Anterior cingulate cortex (tissue), 58 donors: ENCODE measurements at regions not wholly inside any gene's neighbourhood (a gene's known extent, or its start where the extent isn't known, plus 50 kb on each side); places are given as distances from the start of the nearest gene placed in this dataset.
"Not testable (repeated sequence)": the region's sequence is repeated elsewhere in the genome, so short reads cannot be mapped to it uniquely, and the experiment has no call there.

ENCODE experiments used
- DNase-seq, 58 donors: peaks; one replicate each; lab custom pipeline; 2025; lab: John Stamatoyannopoulos, UW

DNA sequence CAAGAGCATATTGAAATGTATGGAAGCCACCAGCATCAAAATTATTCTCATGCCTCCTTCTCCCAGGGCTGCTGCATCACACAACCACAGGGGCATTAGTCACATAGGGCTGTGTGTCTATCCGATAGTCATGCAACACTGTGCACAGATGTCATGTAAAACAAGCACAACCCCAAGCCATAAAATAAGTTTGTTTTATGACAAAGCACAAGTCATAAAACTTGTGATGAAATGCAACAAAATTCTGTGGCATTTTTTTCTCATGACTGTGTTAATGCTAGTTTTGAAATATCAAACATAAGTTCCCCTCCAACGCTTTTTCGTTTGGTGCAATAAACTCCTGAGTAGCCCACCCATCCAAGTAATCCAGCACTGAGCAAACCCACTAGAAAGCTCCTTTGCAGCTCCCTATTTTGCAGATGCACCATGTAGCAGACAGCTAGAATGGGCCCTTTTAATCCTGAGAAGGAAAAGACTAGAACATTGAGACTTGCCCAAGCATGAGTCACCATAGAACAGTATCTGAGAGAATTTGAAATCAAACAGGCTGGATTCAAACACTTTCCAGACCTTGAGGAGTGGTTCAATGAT is 93.3 kb upstream of the ZNF366 start:
- DNase-seq, result no peak

DNA sequence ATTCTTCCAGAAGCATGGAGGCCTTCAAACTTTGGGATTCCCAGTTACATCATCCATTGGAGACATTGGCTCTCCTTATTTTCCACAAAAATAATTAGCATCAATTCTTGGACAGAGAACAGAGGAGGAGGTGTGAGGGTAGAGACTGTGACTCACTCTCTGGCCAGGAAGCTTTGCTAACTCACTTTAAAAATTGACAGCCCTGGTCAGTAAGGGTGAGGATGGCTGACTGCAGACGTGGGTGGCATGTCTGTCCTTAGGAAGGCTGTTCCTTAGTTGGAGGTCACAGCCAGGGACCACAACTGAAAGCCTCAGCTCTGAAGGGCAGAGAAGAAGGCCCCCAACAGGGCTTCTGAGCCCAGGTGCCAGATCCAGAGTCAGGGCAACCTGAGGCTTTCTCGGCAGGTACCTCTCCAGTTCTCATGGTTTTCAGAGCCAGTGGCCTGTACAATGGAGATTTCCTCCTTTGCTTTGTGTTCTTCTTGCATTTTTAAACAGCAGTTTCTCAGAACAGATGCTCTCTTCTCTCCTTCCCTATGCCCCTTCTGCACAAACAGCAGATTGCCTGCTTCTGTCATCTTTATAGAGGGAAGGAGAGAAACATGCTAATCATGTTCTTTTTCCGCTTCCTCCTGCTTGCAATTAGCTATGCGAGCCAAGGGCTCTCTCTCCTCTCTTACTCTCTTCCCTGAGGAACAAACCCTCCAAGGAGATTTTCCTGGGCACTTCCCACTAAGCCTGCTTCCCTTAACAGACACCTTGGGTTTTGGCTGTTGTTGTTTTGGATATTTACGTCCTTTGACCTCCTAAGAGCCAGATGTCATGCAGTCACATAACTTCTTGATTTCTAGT is 92.5 kb upstream of the ZNF366 start:
- DNase-seq, result peak in 2 of 58 donors; percentile 24 to 29

DNA sequence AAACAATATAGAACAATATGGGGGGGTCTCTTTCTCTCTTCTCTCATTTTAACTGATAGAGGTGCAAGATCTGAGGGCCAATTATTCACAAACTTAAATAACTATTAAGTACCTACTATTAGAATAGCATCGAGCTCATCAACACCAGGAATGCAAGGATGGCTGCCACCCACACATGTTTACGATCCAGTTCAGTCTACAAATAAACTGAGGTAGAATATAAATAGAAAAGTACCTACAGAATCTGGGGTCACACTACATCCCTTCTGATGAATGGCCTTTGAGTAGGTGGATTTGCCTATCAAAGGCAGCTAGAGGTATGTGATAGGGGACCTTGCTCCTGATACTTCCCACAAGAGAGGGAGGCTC is 91.8 kb upstream of the ZNF366 start:
- no peak for DNase-seq

DNA sequence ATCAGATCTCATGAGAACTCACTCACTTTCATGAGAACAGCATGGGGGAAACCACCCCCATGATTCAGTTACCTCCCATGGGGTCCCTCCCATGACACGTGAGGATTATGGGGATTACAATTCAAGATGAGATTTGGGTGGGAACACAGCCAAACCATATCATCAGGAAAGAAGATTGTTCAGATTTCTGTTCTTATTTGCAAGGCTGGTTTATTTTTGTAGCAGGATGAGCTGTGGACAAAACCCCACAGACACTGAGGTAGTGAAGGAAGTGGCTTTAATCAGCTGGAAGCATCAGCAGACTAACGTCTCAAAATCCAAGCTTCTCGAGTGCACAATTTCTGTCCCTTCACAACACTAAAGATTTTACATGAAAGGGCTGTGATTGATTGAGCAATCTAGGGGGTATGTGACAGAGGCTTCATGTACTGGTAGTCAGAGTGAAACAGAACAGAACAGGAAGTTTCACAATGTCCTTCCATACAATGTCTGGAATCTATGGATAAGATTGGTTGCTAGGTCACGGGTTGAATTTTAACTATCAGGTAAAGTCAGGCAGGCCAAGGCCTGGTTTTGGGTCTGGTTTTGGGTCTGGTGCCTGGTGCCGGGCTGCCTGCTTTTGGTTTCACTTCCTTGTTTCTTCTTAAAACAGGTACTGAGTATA is 91.3 kb upstream of the ZNF366 start:
- DNase-seq, result peak in 1 of 58 donors; percentile 26

DNA sequence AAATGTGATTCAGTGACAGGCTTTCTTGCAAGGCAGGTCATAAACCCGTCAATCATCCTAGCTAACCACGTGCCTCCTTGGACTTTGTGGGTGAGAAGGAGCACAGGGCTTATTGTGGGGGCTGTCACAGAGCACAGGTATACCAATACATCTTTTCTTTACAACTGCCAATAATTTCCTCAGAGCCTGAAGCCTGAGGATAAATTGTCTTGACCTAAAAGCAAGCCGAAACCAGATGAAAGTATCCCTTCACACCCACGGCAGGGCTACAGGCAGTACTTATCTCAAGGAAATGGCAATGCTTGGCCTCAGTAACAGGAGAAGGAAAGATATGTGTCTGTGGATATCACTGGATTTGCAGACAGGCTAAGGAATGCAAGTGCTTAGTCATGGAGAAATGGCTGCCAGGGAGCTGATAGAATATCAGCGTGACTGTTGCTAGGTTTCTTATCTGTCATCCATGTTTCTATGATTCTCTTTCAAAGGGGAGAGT is 90.3 kb upstream of the ZNF366 start:
- no peak for DNase-seq

DNA sequence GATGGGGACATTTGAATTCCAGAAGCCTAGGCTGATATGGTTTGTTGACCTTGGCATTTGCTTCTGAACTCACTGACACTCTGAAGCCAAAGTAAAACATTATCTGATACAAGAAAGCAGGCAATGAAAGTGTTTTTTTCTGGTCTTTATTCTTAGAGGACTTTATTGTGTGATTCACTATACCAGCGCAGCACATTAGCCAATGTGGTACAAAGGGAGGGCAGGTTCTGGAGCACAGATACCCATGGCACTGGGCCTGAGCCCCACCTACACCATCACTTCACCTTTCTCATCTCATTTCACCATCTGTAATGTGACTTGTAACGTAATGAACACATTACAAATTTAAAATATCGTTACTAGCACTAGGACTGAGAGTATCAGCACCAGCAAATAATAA is 89.7 kb upstream of the ZNF366 start:
- DNase-seq, result no peak

DNA sequence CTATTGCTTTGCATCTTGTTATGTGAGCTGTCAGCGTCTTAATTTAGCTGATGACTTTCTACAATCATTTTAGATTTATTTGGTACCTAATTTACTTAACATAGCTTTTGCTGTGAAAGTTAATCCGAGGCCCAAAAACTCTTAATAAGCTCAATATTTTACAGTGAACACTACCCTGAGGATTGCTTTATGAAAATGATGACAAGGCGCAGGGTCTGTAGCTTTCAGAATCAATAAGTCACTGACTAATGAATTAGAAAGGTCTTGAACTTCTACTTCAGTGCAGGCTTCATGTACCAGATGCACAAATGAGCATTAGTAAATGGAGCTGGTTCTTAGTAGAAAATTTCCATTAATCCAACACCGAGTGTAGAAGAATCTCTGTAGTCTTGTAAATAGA is 81.4 kb upstream of the ZNF366 start:
- DNase-seq, result no peak

DNA sequence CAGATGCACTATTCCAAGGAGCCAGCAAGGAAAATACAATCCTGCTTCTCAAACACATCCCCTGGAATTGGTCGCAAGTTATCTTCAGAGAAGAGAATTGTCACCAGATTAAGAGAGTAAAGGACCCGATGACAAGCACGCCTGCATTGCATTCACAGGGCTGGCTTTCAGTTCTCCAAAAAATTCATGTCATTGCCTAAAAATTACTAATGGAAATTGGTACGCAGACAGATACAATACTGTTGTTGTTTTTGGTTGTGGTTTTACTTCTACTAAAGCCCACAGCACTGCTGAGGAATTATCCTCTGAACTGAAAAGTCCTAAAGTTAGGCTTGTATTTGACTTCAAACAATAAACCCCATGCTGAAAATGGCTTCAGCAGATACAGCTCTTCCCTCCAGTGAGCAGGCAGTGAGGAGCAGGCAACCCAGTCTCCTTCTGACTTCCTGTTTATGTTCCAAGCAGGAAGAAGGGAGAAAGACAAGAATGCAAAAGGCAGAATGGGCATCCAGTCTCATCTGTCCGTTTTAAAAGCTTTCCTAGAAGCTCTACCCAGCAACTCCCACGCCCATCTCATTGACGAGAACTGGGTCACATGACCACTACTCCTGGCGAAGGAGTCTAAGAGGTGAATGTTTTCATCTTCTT is 80.6 kb upstream of the ZNF366 start:
- no peak for DNase-seq

DNA sequence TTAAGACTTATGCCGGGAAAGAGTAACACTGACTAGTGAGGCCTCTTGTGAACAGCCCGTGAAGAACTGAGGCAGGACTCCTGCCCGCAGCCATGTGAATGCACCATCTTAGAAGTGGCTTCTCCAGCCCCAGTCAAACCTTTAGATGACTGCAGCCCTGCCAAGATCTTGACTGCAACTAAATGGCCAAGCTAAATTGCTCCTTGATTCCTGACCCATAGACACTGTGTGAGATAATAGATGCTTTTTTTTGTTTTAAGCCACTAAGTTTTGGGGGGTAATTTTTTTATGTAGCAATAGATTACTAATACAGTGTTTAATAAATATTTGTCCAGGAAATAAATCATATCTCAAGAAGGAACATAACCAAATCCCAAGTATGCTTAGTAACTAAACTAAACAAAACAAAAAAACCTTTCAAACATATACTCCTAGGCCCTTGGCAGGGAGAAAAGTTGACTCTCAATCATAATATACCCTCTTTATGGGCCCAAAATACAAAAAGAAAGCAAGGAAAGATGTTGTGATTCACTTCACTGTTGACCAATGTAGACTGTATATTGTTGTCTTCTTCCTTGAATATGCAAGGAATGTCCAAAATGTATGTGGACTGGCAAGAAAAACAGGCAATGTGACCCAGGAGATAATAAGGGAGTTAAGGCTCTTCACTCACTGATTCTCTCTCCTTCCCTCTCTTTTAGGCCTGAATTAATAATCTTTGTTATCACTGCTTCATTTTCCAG is 79.7 kb upstream of the ZNF366 start:
- no peak for DNase-seq

DNA sequence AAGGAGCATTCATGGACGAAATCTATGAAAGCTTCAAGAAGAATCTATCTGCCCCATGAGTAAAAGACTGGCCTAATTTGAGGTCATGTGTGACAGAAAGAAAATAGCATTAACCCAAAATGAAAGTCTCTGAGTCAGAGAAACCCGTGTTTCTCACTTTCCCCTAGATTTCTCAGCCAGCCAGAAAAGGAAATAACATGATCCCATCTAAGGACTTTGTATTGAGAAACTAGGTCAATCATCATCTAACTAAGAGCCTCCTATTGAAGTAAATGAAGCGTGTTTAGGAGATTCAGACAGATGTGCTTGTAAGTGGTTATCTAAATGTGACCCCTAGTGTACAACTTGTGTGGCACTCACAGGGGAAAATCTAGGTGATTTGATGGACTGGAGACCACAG is 77.3 kb upstream of the ZNF366 start:
- DNase-seq, result no peak

DNA sequence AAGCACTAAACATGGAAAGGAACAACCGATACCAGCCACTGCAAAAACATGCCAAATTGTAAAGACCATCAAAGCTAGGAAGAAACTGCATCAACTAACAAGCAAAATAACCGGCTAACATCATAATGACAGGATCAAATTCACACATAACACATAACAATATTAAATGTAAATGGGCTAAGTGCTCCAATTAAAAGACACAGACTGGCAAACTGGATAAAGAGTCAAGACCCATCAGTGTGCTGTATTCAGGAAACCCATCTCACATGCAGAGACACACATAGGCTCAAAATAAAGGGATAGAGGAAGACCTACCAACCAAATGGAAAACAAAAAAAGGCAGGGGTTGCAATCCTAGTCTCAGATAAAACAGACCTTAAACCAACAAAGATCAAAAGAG is 72.1 kb upstream of the ZNF366 start:
- not testable (repeated sequence) for DNase-seq

DNA sequence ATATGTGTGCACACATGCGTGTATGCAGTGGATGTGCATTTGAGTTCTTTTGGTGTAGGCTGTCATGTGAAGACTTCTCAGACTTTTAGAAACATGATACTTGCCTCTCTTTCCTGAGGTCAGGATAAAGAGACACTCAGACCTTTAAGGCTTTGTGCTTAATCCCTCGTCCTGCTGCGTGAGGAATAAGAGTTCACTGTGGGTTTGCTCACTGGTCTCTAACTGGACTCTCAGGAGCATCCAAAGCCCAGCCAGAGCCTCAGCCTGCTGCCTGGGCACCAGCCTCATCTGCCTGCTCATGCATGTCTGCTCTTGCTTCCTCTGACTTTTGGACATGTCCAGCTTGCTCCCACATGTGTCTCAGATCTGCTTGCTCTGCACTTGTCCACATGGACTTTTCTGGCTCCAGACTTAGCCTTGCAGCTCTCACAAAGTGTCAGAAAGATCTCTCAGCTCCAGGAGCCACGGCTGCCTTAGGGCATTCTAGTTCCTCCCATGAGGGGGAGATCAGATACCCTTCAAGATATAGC is 65.1 kb upstream of the ZNF366 start:
- no peak for DNase-seq

DNA sequence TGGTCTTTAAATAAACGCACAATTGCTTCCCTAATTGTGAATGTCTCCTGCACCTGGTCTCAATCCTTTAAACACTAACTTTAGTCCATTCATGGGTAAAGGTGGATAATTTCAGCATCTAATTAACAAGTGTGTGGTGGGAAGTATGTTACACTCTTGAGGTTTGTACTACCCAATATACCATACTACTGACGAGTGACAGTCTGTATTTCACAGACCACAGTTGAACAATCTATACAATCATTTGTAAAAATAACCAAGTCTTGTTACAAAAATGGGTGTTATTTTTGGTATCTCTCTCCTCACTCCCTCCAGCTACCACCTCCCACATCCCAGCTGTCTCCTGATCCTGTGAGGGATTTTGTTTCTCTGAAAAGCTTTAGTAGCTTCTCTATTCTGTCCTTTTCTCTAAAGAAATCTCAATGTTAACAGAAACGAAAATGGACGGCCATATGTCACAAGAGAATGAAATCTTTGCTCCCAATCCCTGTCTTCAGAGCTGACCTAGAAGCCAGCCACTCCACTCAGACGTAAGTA is 62.3 kb upstream of the ZNF366 start:
- DNase-seq, result peak in 13 of 58 donors; percentile 2 to 58 (median 30)

DNA sequence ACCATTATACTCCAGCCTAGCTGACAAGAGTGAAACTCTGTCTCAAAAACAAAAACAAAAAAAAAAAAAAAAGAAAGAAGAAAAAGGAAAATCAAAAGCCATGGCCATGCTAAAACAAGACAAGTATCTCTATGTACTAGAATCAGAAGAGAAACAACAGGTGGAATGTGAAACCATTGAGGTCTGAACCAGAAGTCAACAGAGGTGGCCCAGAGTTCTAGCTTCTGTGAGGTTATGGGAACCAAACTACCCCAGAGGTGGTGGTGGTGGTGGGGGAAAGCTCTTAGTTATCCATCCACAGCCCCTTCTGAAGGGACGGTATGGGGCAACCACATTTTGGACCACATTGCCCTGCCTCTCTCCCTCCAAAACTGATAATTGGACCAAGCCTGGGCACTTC is 59.5 kb upstream of the ZNF366 start:
- no peak for DNase-seq

DNA sequence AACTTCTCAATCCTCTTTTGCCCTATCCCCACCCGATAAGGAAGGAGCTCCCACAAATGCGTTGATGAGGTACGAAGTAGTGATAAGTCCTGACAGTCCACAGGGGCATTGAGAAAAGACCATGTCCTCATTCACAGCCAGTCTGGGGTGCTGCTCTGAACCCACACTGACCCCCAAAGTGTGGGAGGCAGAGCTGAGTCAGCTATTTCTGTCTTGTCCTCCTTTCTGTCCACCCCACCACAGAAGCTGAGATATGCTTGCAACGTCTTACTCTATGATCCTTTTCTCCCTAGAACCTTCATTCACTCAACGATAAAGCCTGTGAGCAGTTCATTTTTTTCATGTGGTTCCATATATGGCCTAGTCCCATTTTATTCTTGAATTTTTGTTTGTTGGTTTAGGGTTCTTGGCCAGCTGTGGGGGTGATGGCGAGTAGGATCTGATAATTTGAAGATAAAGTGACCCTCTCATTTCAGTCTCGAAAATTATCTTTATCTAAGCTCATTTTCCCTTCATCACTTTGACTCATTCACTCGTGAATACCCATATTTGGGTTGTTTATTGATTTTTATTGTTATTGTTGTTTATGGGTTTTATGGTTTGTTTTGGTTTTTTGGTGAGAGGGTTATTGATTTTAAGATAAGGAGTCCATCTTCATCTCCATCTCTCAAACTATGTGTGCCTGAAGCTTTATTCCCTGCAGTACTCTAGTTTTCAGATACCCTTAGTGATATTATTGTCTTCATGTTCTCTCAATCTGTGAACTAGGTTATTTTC is 58.5 kb upstream of the ZNF366 start:
- DNase-seq, result no peak

DNA sequence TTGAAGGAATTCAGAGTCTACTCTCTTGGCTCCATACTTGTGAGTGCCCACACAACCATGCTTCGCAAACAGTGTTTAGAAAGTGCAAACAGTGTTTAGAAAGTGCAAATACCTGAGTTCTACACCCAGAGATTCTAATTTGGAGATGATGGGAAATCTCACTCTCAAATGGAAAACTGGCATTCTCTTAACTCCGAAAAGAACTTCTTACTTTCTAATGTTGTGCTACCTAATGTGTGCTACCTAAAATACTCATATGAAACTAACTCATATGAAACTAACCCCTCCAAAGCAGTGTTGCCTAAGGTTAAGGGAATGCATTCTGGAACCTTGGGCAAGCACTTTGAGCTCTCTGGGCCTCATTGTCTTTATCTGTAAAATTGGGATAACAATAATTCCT is 55.5 kb upstream of the ZNF366 start:
- DNase-seq, result no peak

DNA sequence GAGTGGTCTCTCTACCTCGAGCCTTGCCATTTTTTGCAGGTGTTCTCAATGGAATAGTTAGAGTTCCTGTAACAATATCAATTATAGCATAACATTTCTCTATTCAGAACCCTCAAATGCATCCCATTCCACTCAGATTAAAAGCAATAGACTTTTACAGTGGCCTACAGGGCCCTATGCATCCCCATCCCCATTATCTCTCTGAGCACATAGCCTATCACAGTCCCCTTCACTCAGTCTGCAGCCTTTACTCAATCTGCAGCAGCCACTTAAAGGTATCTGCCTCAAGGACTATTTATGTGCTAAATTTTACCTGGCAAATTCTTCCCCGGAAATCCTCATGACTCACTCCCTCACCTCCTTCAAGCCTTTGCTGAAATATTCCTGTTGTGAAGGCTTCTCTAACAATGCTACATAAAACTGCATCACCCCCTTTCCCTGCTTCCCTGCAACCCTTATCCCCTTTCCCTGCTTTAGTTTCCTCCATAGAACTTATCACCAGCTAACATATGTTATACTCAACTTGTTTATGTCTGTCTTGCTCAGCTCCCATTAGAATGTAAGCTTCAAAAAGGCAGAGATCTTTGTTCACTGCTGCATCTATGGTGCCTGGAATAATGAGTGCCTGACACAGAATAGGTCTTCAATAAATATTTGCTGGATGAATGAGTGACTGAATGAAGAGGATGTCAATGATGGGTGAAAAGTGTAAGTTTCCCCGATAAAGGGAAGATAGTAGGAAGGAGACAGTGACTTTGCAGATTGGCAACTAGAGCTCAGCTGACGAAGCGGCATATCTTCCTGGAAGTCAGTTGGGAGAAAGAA is 54.1 kb upstream of the ZNF366 start:
- no peak for DNase-seq
